GM18498 (cell line): ENCODE measurements at regions not wholly inside any gene's neighbourhood (a gene's known extent, or its start where the extent isn't known, plus 50 kb on each side); places are given as distances from the start of the nearest gene placed in this dataset.
"Not testable (repeated sequence)": the region's sequence is repeated elsewhere in the genome, so short reads cannot be mapped to it uniquely, and the experiment has no call there.

Source experiments
- ATAC-seq: cut with Tn5 transposase; IDR thresholded peaks from one replicate; pipeline ENCODE4 v1.9.1; 2021; ENCODE audit warnings: mild to moderate bottlenecking, moderate library complexity; ENCODE audit not compliant: unreplicated experiment

DNA sequence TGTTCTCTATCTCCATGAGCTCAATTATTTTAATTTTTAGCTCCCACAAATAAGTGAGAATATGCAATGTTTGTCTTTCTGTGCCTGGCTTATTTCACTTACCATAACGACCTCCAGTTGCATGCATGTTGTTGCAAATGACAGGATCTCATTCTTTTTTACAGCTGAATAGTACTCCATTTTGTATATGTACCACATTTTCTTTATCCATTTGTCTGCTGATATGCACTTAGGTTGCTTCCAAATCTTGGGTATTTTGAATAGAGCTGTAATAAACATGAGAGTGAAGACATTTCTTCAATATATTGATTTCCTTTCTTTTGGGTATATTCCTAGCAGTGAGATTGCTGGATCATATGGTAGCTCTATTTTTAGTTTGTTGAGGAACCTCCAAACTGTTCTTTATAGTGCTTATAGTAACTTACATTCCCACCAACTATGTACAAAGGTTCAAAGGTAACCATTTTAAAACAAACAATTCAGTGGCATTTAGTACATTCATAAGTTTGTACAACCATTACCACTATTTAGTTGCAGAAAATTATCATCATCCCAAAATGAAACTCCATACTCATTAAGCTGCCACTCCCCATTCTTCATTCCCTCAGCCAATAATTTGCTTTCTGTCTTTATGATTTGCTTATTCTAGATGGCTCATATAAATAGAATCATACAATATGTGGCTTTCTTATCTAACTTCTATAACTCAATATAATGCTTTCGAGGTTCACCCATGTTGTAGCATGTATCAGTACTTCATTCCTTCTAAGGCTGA is 255.9 kb upstream of the NFIA start:
- ATAC-seq, result no peak

DNA sequence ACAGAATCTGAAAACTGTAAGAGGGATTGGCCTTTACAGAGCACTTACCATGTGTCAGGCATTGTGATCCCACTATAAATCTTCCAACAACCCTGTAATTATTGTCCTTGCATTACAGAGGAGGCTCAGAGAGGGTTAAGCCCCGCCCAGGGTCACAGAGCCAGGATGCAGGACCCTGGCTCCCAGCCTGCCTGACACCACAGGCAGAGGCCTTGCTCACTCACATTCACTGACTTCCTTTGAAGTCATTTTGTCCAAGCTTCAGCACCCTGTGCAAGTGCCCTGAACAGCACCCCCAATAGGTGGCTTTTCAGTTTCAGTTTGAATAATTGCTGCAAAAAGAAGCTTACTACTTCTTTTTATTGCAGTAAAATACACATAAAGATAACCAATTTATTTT is 256.8 kb upstream of the NFIA start:
- ATAC-seq, result no peak

DNA sequence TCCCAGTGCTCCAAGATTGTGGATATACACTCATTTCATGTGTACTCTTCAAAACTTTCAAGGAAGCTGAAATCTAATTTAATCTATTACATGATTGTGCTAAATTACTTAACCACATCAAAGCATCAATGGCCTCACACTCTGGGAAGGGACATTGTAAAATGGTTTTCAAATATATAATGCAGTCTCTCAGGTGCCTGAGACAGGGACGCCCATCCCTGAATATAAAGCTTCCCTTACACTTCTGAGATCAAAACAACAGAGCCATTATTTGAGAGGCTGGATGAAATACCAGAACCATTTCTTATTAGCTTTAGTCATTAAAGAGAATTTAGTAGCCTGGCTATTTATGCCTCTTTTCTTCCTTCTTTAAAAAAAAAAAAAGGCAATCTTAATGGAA is 259.2 kb upstream of the NFIA start:
- ATAC-seq, result no peak

DNA sequence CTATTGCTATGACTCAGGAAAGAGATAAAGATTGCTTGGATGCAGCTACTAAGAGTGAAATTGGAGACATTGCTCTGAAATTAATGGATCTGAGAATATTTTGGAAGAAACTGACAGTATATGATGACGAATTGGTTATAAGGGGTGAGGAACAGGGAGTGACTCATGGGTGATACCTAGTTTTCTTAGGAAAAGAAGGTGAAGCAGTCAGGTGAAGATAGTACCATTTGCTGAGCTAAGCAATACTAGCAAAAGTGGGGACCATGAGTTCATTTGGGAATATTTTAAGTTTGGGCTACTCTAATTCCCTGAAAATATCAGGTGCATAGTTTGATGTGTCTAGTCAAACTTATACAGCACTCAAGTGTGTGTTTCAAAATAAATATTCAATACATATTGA is 260.1 kb upstream of the NFIA start:
- ATAC-seq, result no peak

DNA sequence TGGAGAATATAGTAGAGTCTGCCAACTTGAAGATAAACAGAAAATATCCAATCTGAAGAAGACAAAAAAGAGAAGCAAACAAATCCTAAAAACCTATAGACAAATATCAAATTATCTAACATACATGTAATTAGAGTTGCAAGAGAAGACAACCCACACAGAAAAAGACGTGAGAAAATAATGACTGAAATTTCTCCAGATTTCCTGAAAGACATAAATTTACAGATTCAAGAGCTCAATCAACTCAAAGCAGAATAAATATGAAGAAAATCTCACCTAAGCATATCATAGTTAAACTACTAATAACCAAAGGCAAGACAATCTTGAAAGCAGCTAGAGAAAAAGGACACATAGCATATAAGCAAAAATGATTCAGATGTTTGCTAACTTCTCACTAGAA is 261.2 kb upstream of the NFIA start:
- ATAC-seq, result no peak

DNA sequence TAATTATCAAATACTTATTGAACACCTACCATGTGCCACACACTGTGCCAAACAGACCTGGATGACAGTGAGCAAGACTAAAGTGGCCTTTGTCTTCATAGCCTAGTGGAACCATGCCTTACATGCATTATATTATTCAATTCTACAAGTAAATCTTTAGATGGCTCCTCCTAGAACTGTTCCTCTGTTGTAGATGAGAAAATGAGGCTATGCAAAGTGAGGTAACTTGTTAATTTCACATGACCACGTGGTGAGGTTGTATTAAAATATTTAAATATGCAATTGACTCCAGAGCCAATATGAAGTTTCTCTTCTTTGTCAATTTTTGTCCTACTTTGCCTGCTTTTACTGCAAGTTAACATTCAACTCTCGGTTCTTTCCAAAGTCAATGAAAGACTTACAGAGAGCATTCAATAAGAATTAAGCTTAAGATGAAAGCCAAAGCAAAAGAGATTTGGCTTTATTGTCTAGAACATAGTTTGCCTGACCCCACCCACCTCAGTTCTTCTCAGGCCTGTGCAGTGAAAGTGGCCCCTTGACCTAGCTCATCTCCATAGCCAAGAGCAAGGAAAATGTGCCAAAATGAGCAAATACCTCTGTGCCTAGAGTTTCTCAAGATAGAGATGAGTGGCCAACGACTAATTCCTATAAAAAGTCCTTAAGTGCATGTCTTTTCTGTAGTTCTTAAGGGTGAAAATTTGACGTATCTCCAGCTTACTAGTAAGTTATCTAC is 263.2 kb upstream of the NFIA start:
- ATAC-seq, result no peak

DNA sequence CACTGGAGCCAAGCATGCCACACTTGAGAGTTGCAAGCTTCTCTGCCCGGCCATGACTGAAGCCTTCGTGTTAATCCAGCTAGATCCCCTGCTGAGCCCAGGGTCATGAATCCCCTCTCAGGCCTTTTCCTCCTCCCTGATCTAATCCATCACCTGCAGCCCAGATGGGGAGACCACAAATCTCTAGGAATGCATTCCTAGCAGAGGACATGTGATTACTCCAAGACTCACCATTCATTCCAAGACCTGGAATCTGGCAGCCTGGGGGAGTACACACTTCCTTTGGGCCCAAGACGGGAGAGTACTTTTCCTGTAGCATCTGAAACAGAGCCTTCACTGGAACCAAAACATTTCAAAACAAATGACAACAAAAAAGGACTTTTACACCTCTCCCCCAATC is 269.3 kb upstream of the NFIA start:
- no peak for ATAC-seq

DNA sequence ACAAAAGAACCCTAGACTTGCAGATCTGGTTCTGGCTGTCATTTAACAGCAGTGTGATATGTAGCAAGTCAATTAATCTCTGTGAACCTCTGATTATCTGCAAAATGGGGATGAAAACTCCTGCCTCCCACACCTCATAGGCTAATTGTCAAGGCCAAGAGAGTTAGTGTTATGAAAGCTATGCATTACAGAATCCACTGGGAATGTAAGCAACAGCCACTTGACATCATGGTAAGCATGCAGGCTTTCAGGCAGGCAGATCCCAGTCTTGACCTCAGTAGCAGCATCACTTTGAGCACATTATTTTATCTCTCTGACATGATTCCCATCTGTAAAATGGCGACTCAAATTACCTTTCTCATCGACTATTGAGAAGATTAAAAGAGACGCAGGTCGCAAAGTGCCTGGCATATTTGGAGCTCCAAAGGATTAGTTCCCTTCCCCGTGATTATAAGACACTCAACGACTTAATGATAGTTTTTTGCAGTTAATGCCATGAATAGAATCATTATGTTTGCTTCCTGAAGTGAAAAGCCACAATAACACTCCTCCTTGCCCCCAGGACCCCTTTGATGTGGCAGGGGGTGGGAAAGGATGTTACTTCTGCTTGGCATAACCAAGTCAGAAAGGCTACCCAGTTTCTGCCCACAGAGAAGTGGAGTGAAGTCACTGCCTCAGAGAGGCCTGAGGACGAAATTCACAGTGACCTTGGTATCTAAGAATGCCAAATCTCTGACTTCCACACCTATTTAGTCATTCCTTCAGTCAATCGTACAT is 273.0 kb upstream of the NFIA start:
- no peak for ATAC-seq

DNA sequence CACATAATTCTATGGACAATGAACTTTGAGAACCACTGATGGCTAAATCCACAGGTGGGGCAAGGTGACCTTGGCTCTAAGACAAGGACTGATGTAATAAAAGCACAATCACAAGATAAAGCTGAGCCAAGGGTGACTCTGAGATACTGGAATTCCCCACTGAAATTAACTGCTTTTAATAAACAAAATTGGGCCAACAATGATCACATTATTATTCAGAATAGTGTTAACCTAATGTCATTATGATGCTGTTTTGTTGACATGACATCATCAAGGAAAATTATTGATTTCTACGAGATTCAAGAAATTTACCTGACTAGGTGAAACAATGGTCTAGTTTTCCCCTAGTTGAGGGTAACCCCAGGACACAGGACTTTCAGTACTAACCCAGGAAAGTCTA is 273.7 kb upstream of the NFIA start:
- no peak for ATAC-seq

DNA sequence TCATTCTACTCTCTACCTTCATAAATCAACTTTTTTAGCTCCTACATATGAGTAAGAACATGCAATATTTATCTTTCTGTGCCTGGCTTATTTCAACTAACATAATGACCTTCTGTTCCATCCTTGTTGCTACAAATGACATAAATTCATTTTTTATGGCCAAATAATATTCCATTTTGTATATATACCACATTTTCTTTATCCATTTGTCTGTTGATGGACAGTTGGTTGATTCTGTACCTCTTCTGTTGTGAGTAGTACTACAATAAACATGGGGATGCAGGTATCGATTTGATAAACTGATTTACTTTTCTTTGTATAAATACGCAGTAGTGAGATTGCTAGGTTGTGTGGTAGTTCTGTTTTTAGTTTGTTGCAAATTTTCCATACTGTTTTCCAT is 279.5 kb upstream of the NFIA start:
- no peak for ATAC-seq

DNA sequence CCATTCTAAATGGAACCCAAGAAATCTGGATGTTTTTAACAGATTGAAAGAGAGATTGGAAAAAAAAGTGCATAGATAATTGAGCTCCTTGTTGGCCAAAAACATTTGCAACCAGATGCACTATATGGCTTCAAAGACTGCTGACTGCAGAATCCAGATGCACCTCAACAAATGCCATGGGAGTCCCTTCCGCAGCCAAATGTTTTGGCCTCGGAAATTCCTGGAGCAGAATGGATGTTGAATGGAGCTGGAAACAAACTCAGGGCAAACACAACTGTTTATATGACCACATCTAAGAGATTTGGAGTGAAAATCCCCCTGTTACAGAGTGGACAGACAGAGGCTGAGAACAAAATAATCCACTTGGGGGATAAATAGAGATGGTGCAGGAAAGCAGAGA is 285.0 kb upstream of the NFIA start:
- no peak for ATAC-seq

DNA sequence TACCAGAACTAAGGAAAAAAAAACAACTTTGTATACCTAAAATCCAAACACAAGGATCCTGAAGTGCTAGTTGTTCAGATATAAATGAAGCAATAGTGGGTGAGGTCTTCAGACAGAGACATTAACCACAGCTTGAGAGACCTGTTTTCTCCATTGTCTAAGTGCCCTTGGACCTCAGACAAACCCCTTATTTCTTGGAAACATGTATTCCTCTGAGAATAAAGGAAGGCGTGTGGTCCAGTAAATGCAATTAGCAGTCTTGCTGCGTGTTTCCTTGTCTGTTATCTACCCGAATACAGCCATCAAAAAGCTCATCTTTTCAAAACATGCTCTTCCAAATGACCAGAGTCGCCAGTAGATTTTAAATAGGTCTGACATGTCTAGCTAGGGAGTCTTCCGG is 291.1 kb upstream of the NFIA start:
- no peak for ATAC-seq

DNA sequence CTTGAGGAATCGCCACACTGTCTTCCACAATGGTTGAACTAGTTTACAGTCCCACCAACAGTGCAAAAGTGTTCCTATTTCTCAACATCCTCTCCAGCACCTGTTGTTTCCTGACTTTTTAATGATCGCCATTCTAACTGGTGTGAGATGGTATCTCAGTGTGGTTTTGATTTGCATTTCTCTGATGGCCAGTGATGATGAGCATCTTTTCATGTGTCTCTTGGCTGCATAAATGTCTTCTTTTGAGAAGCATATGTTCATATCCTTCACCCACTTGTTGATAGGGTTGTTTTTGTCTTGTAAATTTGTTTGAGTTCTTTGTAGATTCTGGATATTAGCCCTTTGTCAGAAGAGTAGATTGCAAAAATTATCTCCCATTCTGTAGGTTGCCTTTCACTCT is 309.3 kb upstream of the NFIA start:
- not testable (repeated sequence) for ATAC-seq

DNA sequence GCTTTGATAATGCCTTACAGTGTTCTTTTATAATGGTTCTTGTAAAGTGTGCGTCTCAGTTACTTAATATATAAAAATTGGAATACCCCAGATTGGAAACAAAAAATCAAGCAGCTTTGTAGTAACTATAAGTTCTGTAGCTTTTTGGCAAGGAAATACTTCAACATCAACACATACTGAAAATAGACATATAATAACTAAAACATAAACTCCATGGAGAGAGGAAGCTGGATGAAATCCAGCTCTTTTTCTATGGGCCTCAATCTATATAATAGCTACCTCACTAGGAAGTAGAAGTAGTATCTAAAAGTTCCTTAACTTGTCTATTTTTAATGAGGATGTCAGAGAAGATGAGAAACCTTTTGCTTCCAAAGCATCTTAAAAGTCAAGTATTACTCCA is 313.3 kb upstream of the NFIA start:
- ATAC-seq, result no peak

DNA sequence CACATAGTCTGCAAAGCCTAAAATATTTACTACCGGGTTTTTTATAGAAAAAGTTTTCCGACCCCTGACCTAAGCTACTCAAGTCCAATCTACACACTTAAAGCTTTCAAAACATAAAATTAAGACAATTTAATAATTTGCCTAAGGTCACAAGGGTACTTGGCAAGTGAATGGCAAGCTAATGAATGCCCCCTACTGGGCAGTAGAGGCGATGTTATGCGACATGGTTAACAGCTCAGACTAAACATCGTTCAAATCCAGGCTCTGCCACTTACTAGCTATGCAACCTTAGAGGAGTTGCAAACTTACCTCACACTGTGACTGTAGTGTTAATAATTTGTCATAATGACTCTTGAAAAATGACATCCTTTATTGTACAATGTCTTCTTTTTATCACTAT is 317.2 kb upstream of the NFIA start:
- peak; percentile 51 for ATAC-seq

DNA sequence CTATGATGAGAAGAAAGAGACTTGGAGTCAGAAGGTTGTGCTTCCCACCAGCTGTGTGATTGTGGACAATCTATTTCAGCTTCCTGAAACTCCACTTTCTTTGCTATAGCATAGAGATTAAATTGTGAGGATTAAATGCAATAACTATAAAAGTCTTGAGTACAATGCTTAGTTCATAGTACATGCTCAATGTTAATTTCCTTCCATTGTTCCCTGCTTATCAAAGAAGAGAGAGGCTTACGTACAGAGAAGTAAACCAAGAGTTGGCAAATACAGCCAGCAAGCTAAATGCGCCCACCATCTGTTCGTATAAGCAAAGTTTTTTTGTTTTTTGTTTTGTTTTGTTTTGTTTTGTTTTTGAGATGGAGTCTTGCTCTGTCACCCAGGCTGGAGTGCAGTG is 317.9 kb upstream of the NFIA start:
- no peak for ATAC-seq

DNA sequence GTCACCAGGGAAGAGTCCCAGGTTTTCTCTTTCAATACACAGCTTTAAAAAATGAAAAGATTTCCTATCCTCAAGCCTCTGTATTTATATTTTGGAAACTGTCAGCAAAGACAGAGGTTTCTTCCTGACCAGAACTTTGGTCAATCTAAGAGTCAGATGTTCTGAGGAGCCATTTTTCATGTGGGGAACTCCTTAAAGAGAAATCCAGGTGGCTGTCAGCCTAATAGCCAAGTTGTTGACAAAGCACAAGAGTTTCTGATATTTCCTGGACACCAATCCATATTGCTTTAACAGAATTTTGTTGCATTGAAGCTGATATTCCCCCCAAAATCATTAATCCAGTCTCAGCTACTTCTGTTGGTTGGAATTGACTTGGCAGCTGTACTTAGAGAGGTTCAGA is 318.6 kb upstream of the NFIA start:
- ATAC-seq, result no peak

DNA sequence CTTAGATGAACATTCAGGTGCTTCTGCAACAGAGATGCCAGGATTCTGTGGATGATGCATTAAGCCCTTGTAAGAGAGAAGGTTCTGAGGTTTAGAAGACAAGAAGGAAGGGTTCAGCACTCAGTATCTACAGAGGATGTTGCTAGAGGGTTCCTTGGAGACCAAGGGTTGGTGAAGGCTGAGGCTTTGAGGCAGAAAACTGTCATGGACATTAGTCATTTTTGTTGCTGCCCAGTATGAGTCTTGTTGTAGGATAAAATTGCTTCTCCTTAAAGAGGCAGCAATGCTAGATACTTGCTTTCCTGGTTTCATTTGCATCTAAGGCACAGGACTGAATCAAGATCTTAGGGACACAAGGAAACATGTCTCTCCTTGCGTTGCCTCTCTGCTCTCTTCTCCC is 319.4 kb upstream of the NFIA start:
- no peak for ATAC-seq

DNA sequence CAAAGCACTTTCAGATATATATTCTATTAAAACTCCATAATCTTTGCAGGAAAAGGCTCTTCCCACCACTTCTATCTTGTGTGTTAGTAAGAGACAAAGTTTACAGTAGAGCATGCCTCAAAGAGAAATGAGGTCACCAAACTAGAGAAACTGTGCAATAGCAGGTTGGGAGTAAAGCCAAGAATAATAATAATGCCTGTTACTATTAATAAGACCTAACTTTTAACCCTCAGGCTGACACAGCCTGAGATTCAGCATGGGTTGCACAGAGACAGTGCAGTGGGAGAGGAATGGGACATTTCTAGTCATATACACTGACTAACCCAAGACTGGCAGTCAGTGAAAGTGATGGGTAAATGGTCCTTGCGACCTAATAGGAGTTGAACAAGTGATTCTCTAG is 320.2 kb upstream of the NFIA start:
- ATAC-seq, result no peak

DNA sequence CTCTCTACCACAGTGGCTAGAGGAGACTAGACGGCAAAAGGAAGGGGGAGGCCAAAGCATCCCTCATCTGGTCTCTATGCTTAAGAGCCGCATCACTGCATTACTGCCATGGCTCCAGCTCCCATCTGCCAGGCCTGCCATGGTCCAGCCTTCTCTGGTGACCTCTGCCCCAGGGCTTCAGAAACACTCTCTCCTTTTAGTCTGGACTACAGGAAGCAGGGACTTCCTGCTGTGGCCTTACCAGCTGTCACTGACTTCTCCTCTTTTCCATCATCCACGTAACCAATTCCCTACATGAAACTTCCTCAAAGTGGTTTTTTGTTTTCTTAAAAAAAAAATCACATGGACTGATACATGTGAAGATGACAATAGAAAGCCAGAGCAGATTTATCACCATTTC is 323.1 kb upstream of the NFIA start:
- ATAC-seq, result no peak

DNA sequence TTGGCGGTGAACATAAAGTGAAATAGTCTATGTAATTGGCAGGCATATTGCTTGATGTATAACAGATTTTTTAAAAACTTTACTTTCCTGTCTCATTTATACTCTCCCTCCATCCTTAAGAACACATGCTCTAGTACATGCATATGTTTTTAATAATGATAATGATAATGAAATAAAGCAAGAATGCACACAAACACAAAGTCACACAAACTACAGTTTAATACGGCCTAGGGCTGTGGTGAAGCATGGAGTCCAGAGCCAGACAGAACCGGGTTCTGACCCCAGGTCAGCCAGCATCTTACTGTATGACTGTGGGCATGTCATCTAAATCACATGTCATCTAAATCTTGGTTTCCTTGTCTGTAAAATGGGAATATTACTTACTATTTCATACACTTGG is 324.9 kb upstream of the NFIA start:
- no peak for ATAC-seq
